Ishikawa (cell line): ENCODE measurements at regions not wholly inside any gene's neighbourhood (a gene's known extent, or its start where the extent isn't known, plus 50 kb on each side); places are given as distances from the start of the nearest gene placed in this dataset.

Source experiments
- CEBPB ChIP-seq: IDR thresholded peaks from 2 replicates; pipeline ENCODE4 v1.6.1; 2012
- CREB1 ChIP-seq: IDR thresholded peaks from 2 replicates; pipeline ENCODE4 v1.6.1; 2012; ENCODE audit warnings: low read depth
- EGR1 ChIP-seq: IDR thresholded peaks from 2 replicates; pipeline ENCODE4 v1.6.1; 2012
- EP300 ChIP-seq: IDR thresholded peaks from 2 replicates; pipeline ENCODE4 v1.6.1; 2012; ENCODE audit warnings: borderline replicate concordance
- FOXM1 ChIP-seq: IDR thresholded peaks from 2 replicates; pipeline ENCODE4 v1.6.1; 2012; ENCODE audit warnings: low read depth, borderline replicate concordance
- MAX ChIP-seq: IDR thresholded peaks from 2 replicates; pipeline ENCODE4 v1.6.1; 2012
- NFIC ChIP-seq: IDR thresholded peaks from 2 replicates; pipeline ENCODE4 v1.6.1; 2012
- RAD21 ChIP-seq: IDR thresholded peaks from 2 replicates; pipeline ENCODE4 v1.6.1; 2012; ENCODE audit warnings: low read depth
- REST ChIP-seq: IDR thresholded peaks from 2 replicates; pipeline ENCODE4 v1.6.1; 2012; ENCODE audit warnings: low read depth, mild to moderate bottlenecking
- TAF1 ChIP-seq: IDR thresholded peaks from 2 replicates; pipeline ENCODE4 v1.6.1; 2012; ENCODE audit warnings: low read depth, mild to moderate bottlenecking
- TCF12 ChIP-seq: IDR thresholded peaks from 2 replicates; pipeline ENCODE4 v1.6.1; 2012; ENCODE audit warnings: low read depth
- TEAD4 ChIP-seq: IDR thresholded peaks from 2 replicates; pipeline ENCODE4 v1.6.1; 2012
- USF1 ChIP-seq: IDR thresholded peaks from 2 replicates; pipeline ENCODE4 v1.6.1; 2012
- YY1 ChIP-seq: IDR thresholded peaks from 2 replicates; pipeline ENCODE4 v1.6.1; 2012; ENCODE audit warnings: low read depth
- ZBTB7A ChIP-seq: IDR thresholded peaks from 2 replicates; pipeline ENCODE4 v1.6.1; 2012; ENCODE audit warnings: low read depth

- no peak for TF ChIP-seq REST
- no peak for TF ChIP-seq MAX
- no peak for TF ChIP-seq CEBPB
- no peak for TF ChIP-seq EP300
- TF ChIP-seq YY1 = no peak
- TF ChIP-seq ZBTB7A = no peak
- TF ChIP-seq TCF12 = no peak
Observed at GRCh38 chr3:166282931-166283330, 445.7 kb upstream of the BCHE start.

- no peak for TF ChIP-seq EP300
- TF ChIP-seq CREB1 = no peak
- TF ChIP-seq TCF12 = no peak
- TF ChIP-seq USF1 = no peak
Observed at GRCh38 chr3:166279636-166280035, 442.4 kb upstream of the BCHE start.

- no peak for TF ChIP-seq EGR1
- no peak for TF ChIP-seq USF1
- no peak for TF ChIP-seq CEBPB
- no peak for TF ChIP-seq REST
- no peak for TF ChIP-seq RAD21
- TF ChIP-seq ZBTB7A = no peak
- TF ChIP-seq TAF1 = no peak
- no peak for TF ChIP-seq YY1
- no peak for TF ChIP-seq EP300
Observed at GRCh38 chr3:166275024-166275390, 437.8 kb upstream of the BCHE start.

GRCh38 chr3:166274351-166275023, 437.3 kb upstream of the BCHE start:
- TF ChIP-seq FOXM1 (no peak), CEBPB (no peak), NFIC (no peak), CREB1 (no peak), TCF12 (no peak), YY1 (no peak), ZBTB7A (no peak), RAD21 (no peak), EGR1 (no peak), TEAD4 (no peak), USF1 (no peak)

- no peak for TF ChIP-seq NFIC
Observed at GRCh38 chr3:166270429-166270828, 433.2 kb upstream of the BCHE start.

- TF ChIP-seq MAX (no peak), EP300 (no peak), TCF12 (no peak), CEBPB (no peak), YY1 (no peak), CREB1 (no peak), RAD21 (no peak), REST (no peak), EGR1 (no peak), ZBTB7A (no peak), NFIC (no peak), TAF1 (no peak), USF1 (no peak), TEAD4 (no peak), FOXM1 (no peak)
Observed at GRCh38 chr3:166265153-166265552, 427.9 kb upstream of the BCHE start.
